Neural cell (in vitro differentiated cells): ENCODE measurements at regions not wholly inside any gene's neighbourhood (a gene's known extent, or its start where the extent isn't known, plus 50 kb on each side); places are given as distances from the start of the nearest gene placed in this dataset.
"Not testable (repeated sequence)": the region's sequence is repeated elsewhere in the genome, so short reads cannot be mapped to it uniquely, and the experiment has no call there.

ENCODE experiments used
- CTCF ChIP-seq: fragments of 450-650 bp; IDR thresholded peaks from 2 replicates; pipeline ENCODE4 v1.5.1; 2014; ENCODE audit warnings: antibody characterized with exemption, mild to moderate bottlenecking, moderate library complexity; ENCODE audit not compliant: poor library complexity, severe bottlenecking
- EP300 ChIP-seq: fragments of 450-650 bp; conservative IDR thresholded peaks from 2 replicates; pipeline ENCODE4 v1.6.1; 2014; ENCODE audit warnings: antibody characterized with exemption, mild to moderate bottlenecking, moderate library complexity; ENCODE audit not compliant: poor library complexity, severe bottlenecking
- MXI1 ChIP-seq: fragments of 450-650 bp; conservative IDR thresholded peaks from 2 replicates; pipeline ENCODE4 v1.6.1; 2014; ENCODE audit warnings: antibody characterized with exemption, mild to moderate bottlenecking; ENCODE audit not compliant: poor library complexity, severe bottlenecking
- POLR2AphosphoS5 ChIP-seq: IDR thresholded peaks from 2 replicates; pipeline ENCODE4 v1.6.1; 2012
- RAD21 ChIP-seq: fragments of 450-650 bp; conservative IDR thresholded peaks from 2 replicates; pipeline ENCODE4 v1.6.1; 2014; ENCODE audit warnings: antibody characterized with exemption, mild to moderate bottlenecking, moderate library complexity
- REST ChIP-seq: IDR thresholded peaks from 2 replicates; pipeline ENCODE4 v1.6.1; 2012; ENCODE audit warnings: borderline replicate concordance

- not testable (repeated sequence) for TF ChIP-seq CTCF, REST, EP300, POLR2AphosphoS5, RAD21, MXI1
Measured at GRCh38 chr15:92800416-92801055, 99.6 kb upstream of the CHD2 start.
